GM23248 (cell line): ENCODE measurements at regions not wholly inside any gene's neighbourhood (a gene's known extent, or its start where the extent isn't known, plus 50 kb on each side); places are given as distances from the start of the nearest gene placed in this dataset. TPM values are rescaled to one million over a fixed set of nuclear protein-coding genes. Genes with fewer than 3 reads are reported as not detected.

Experiments used
- DNase-seq: peaks from one replicate; pipeline ENCODE4 v3.0.0-alpha.2; 2015
- H2AFZ ChIP-seq: fragments of 200-600 bp; sonication (generic); 2 replicates; pipeline ENCODE4 v1.6.1; 2016; ENCODE audit warnings: antibody characterized with exemption
- H3F3A ChIP-seq: fragments of 200-600 bp; sonication (generic); 2 replicates; pipeline ENCODE4 v1.6.1; 2016; ENCODE audit warnings: mild to moderate bottlenecking, antibody characterized with exemption, mixed run types; ENCODE audit not compliant: insufficient read depth
- H3K27ac ChIP-seq: fragments of 200-600 bp; sonication (generic); 2 replicates; pipeline ENCODE4 v1.5.1; 2016; ENCODE audit warnings: mild to moderate bottlenecking
- H3K27me3 ChIP-seq: fragments of 200-600 bp; sonication (generic); replicated peaks from 2 replicates; pipeline ENCODE4 v1.6.1; 2016; ENCODE audit warnings: mild to moderate bottlenecking; ENCODE audit not compliant: insufficient read depth
- H3K36me3 ChIP-seq: fragments of 200-600 bp; sonication (generic); 2 replicates; pipeline ENCODE4 v1.6.1; 2016; ENCODE audit warnings: low read depth, mild to moderate bottlenecking
- H3K4me1 ChIP-seq: fragments of 200-600 bp; sonication (generic); 2 replicates; pipeline ENCODE4 v1.6.1; 2016; ENCODE audit warnings: mild to moderate bottlenecking; ENCODE audit not compliant: insufficient read depth
- H3K4me2 ChIP-seq: fragments of 200-600 bp; sonication (generic); one replicate; pipeline ENCODE4 v1.6.1; 2016; ENCODE audit warnings: mild to moderate bottlenecking; ENCODE audit not compliant: unreplicated experiment
- H3K4me3 ChIP-seq: fragments of 200-600 bp; sonication (generic); 2 replicates; pipeline ENCODE4 v1.5.1; 2016; ENCODE audit warnings: mild to moderate bottlenecking
- H3K79me2 ChIP-seq: fragments of 200-600 bp; sonication (generic); 2 replicates; pipeline ENCODE4 v1.6.1; 2016; ENCODE audit warnings: mild to moderate bottlenecking; ENCODE audit not compliant: insufficient read depth
- H3K9ac ChIP-seq: fragments of 200-600 bp; sonication (generic); 2 replicates; pipeline ENCODE4 v1.6.1; 2016; ENCODE audit warnings: mild to moderate bottlenecking
- H3K9me2 ChIP-seq: fragments of 200-600 bp; sonication (generic); 2 replicates; pipeline ENCODE4 v1.6.1; 2016; ENCODE audit warnings: mixed run types, mild to moderate bottlenecking, moderate library complexity; ENCODE audit not compliant: insufficient read depth
- H3K9me3 ChIP-seq: fragments of 200-600 bp; sonication (generic); one replicate; pipeline ENCODE4 v1.6.1; 2017; ENCODE audit warnings: low read depth
- H4K20me1 ChIP-seq: fragments of 200-600 bp; sonication (generic); 2 replicates; pipeline ENCODE4 v1.6.0; 2016; ENCODE audit not compliant: insufficient read depth
- EZH2 ChIP-seq: fragments of 200-600 bp; sonication (generic); IDR thresholded peaks from 2 replicates; pipeline ENCODE4 v1.6.1; 2018; ENCODE audit warnings: antibody characterized with exemption, mild to moderate bottlenecking; ENCODE audit not compliant: insufficient read depth, poor library complexity, severe bottlenecking
- EZH2phosphoT487 ChIP-seq: fragments of 200-600 bp; sonication (generic); IDR thresholded peaks from 2 replicates; pipeline ENCODE4 v1.6.1; 2018; ENCODE audit warnings: antibody characterized with exemption, moderate library complexity, mild to moderate bottlenecking, low read depth; ENCODE audit not compliant: insufficient read depth
- WGBS, 2 experiments: methylation state at CpG; one replicate each; pipeline ENCODE4 v1.1.6; 2015 to 2017; ENCODE audit warnings: low lambda C conversion rate in 2 of 2, low coverage in 1 of 2; ENCODE audit errors: missing lambda C conversion rate in 2 of 2; 5-methylcytosine and 5-hydroxymethylcytosine counted together
- in situ Hi-C: fragments of 300-500 bp; cut with MboI; formaldehyde crosslinking; loops from 2 replicates; pipeline ENCODE4 v1.15.0; 2020
- small RNA-seq: library from RNA; depleted of rRNA; stranded (forward); fragments of <200 nt; gene quantifications from one replicate; pipeline ENCODE3, GENCODE V24; 2014; ENCODE audit warnings: low read depth, low replicate concordance

- H4K20me1 ChIP-seq, result no peaks in the 10 kb centered on the region
- H2AFZ ChIP-seq, result no peak overlapping the region
- TF ChIP-seq EZH2phosphoT487 (no peak), EZH2 (no peak)
- H3K27me3 ChIP-seq, result no peaks in the 10 kb centered on the region
- H3K27ac ChIP-seq, result no peak overlapping the region
- H3K4me3 ChIP-seq, result no peak overlapping the region
- WGBS, 2 experiments, result 4 to 6% methylated on average over 4 of the region's 4 CpGs
- in situ Hi-C loops, result no loop called here
- H3K36me3 ChIP-seq, result no peaks in the 10 kb centered on the region
- DNase-seq, result no peak
- no peaks in the 10 kb centered on the region for H3K9me2 ChIP-seq
- H3F3A ChIP-seq, result no peaks in the 10 kb centered on the region
- H3K4me2 ChIP-seq, result no peak overlapping the region
- no peak overlapping the region for H3K9ac ChIP-seq
- no peaks in the 10 kb centered on the region for H3K79me2 ChIP-seq
- no peaks in the 10 kb centered on the region for H3K4me1 ChIP-seq
- no peaks in the 10 kb centered on the region for H3K9me3 ChIP-seq
Measured at GRCh38 chr15:86028961-86029360, 50.7 kb upstream of the AGBL1 start.

Small RNA genes in the stretch of these regions (small RNA-seq; reads per million reads assigned to genes)
- gene AC104229.1, result not detected
